ENCODE measurements at regions not wholly inside any gene's neighbourhood (a gene's known extent, or its start where the extent isn't known, plus 50 kb on each side); places are given as distances from the start of the nearest gene placed in this dataset.

DNA sequence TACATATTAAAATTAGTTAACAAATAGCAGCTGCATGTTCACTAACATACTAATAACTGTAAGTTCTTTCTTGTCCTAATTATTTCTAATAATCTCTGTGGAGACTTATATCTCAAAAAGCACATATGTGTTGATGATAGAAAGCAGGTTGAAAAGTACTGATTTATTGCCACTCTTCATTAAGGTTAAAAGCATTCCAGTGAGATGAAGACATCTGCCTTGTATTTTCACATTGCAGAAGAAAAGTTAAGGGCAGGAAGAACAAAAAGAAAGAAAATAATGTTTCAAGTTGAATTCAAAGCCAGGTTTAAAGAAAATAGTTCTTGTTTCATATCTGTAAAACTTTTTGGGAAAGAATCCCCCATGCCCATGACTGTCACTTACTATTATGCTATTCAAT lies 429.9 kb downstream of the MTX2 start (continued):
- TF ChIP-seq ARNTL (CRISPR knock-in tag; IDR thresholded peaks at IDR 0.05; ENCODE audit: borderline replicate concordance, low read depth) (no peak), PPARA (CRISPR knock-in tag; IDR thresholded peaks at IDR 0.05; ENCODE audit: borderline replicate concordance) (no peak), ZNF8 (CRISPR knock-in tag; IDR thresholded peaks at IDR 0.05) (no peak), ISL1 (CRISPR knock-in tag; IDR thresholded peaks at IDR 0.05) (peak; percentile 100)
- TF ChIP-seq, protein P1, sequence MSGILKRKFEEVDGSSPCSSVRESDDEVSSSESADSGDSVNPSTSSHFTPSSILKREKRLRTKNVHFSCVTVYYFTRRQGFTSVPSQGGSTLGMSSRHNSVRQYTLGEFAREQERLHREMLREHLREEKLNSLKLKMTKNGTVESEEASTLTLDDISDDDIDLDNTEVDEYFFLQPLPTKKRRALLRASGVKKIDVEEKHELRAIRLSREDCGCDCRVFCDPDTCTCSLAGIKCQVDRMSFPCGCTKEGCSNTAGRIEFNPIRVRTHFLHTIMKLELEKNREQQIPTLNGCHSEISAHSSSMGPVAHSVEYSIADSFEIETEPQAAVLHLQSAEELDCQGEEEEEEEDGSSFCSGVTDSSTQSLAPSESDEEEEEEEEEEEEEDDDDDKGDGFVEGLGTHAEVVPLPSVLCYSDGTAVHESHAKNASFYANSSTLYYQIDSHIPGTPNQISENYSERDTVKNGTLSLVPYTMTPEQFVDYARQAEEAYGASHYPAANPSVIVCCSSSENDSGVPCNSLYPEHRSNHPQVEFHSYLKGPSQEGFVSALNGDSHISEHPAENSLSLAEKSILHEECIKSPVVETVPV (CRISPR knock-in tag; IDR thresholded peaks at IDR 0.05): 0 out of 2 replicates have a peak, but pooled peaks have one; percentile 42
- TF ChIP-seq, protein P2, sequence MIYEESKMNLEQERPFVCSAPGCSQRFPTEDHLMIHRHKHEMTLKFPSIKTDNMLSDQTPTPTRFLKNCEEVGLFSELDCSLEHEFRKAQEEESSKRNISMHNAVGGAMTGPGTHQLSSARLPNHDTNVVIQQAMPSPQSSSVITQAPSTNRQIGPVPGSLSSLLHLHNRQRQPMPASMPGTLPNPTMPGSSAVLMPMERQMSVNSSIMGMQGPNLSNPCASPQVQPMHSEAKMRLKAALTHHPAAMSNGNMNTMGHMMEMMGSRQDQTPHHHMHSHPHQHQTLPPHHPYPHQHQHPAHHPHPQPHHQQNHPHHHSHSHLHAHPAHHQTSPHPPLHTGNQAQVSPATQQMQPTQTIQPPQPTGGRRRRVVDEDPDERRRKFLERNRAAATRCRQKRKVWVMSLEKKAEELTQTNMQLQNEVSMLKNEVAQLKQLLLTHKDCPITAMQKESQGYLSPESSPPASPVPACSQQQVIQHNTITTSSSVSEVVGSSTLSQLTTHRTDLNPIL (CRISPR knock-in tag; IDR thresholded peaks at IDR 0.05; ENCODE audit: low read depth): peak; percentile 99

DNA sequence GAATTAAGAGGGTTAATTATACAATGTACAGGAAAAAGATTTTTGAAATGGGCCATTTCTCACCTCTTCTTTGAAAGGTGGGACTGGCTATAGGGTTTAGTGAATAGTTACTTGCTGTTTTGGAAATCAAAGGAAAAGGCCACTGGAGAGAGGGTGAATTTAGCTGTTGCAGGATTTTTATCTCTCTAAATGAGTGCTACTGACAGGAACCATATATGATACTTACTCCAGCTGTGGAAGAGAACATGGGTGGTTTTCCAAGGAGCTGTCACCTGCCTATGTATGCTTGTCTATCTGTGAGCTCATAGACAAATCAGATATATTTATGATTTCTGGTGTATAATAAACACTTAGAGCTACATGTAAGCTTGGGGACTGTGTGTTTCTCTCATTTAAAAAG lies 430.4 kb downstream of the MTX2 start:
- ATAC-seq: no peak
- TF ChIP-seq, protein P1 (CRISPR knock-in tag; IDR thresholded peaks at IDR 0.05): no peak
- no peak for TF ChIP-seq ZNF565 (CRISPR knock-in tag; conservative IDR thresholded peaks at IDR 0.05; ENCODE audit: low read depth)
- TF ChIP-seq ARNTL (CRISPR knock-in tag; IDR thresholded peaks at IDR 0.05; ENCODE audit: borderline replicate concordance, low read depth): no peak
- TF ChIP-seq, protein P3, sequence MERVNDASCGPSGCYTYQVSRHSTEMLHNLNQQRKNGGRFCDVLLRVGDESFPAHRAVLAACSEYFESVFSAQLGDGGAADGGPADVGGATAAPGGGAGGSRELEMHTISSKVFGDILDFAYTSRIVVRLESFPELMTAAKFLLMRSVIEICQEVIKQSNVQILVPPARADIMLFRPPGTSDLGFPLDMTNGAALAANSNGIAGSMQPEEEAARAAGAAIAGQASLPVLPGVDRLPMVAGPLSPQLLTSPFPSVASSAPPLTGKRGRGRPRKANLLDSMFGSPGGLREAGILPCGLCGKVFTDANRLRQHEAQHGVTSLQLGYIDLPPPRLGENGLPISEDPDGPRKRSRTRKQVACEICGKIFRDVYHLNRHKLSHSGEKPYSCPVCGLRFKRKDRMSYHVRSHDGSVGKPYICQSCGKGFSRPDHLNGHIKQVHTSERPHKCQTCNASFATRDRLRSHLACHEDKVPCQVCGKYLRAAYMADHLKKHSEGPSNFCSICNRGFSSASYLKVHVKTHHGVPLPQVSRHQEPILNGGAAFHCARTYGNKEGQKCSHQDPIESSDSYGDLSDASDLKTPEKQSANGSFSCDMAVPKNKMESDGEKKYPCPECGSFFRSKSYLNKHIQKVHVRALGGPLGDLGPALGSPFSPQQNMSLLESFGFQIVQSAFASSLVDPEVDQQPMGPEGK (CRISPR knock-in tag; IDR thresholded peaks at IDR 0.05; ENCODE audit: borderline replicate concordance): no peak
- no peak for TF ChIP-seq ISL1 (CRISPR knock-in tag; IDR thresholded peaks at IDR 0.05)
- TF ChIP-seq ZNF70 (CRISPR knock-in tag; IDR thresholded peaks at IDR 0.05): no peak
- TF ChIP-seq TCF4 (CRISPR knock-in tag; IDR thresholded peaks at IDR 0.05; ENCODE audit: borderline replicate concordance): no peak
- TF ChIP-seq ZFP30 (CRISPR knock-in tag; IDR thresholded peaks at IDR 0.05): no peak
- TF ChIP-seq BACH2 (CRISPR knock-in tag; IDR thresholded peaks at IDR 0.05; ENCODE audit: borderline replicate concordance): no peak
- no peak for TF ChIP-seq TOX (CRISPR knock-in tag; IDR thresholded peaks at IDR 0.05; ENCODE audit: borderline replicate concordance)
- TF ChIP-seq, protein P4, sequence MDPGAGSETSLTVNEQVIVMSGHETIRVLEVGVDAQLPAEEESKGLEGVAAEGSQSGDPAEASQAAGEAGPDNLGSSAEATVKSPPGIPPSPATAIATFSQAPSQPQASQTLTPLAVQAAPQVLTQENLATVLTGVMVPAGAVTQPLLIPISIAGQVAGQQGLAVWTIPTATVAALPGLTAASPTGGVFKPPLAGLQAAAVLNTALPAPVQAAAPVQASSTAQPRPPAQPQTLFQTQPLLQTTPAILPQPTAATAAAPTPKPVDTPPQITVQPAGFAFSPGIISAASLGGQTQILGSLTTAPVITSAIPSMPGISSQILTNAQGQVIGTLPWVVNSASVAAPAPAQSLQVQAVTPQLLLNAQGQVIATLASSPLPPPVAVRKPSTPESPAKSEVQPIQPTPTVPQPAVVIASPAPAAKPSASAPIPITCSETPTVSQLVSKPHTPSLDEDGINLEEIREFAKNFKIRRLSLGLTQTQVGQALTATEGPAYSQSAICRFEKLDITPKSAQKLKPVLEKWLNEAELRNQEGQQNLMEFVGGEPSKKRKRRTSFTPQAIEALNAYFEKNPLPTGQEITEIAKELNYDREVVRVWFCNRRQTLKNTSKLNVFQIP (CRISPR knock-in tag; IDR thresholded peaks at IDR 0.05; ENCODE audit: borderline replicate concordance, low read depth): no peak
- no peak for TF ChIP-seq OSR1 (CRISPR knock-in tag; IDR thresholded peaks at IDR 0.05)
- TF ChIP-seq ZC3H10 (CRISPR knock-in tag; IDR thresholded peaks at IDR 0.05): no peak
- TF ChIP-seq, protein P5, sequence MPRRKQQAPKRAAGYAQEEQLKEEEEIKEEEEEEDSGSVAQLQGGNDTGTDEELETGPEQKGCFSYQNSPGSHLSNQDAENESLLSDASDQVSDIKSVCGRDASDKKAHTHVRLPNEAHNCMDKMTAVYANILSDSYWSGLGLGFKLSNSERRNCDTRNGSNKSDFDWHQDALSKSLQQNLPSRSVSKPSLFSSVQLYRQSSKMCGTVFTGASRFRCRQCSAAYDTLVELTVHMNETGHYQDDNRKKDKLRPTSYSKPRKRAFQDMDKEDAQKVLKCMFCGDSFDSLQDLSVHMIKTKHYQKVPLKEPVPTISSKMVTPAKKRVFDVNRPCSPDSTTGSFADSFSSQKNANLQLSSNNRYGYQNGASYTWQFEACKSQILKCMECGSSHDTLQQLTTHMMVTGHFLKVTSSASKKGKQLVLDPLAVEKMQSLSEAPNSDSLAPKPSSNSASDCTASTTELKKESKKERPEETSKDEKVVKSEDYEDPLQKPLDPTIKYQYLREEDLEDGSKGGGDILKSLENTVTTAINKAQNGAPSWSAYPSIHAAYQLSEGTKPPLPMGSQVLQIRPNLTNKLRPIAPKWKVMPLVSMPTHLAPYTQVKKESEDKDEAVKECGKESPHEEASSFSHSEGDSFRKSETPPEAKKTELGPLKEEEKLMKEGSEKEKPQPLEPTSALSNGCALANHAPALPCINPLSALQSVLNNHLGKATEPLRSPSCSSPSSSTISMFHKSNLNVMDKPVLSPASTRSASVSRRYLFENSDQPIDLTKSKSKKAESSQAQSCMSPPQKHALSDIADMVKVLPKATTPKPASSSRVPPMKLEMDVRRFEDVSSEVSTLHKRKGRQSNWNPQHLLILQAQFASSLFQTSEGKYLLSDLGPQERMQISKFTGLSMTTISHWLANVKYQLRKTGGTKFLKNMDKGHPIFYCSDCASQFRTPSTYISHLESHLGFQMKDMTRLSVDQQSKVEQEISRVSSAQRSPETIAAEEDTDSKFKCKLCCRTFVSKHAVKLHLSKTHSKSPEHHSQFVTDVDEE (CRISPR knock-in tag; IDR thresholded peaks at IDR 0.05): no peak

DNA sequence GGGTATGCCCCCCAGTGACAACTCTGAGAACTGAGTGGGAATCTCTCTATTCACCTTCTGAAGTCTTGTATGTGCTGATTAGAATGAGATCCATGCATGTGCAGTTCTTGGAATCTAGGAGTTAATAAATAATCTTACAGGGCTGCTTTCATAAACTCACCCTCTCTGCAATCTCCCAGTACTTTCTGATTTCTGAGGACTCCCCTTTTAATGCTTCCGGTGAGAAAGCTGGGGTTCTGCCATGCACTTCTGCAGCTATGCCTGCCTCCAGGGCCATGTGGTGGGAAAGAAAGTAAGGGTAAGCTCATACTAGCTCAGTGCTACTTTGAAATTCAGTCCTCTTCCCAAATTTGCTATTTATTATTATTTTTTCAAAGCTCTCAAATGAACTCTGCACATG lies 432.9 kb downstream of the MTX2 start:
- ATAC-seq: no peak
- TF ChIP-seq ZNF8 (CRISPR knock-in tag; IDR thresholded peaks at IDR 0.05) (no peak), ARNTL (CRISPR knock-in tag; IDR thresholded peaks at IDR 0.05; ENCODE audit: borderline replicate concordance, low read depth) (no peak), ESRRG (CRISPR knock-in tag; IDR thresholded peaks at IDR 0.05) (no peak)
